Hematopoietic multipotent progenitor cell (in vitro differentiated cells): ENCODE measurements at regions not wholly inside any gene's neighbourhood (a gene's known extent, or its start where the extent isn't known, plus 50 kb on each side); places are given as distances from the start of the nearest gene placed in this dataset.
"Not testable (repeated sequence)": the region's sequence is repeated elsewhere in the genome, so short reads cannot be mapped to it uniquely, and the experiment has no call there.

Experiments
- DNase-seq, 3 donors: peaks; one replicate each; pipeline ENCODE4 v3.0.0-alpha.2; 2011 to 2015; ENCODE audit warnings: low read depth in 2 of 3, low spot score in 2 of 3

GRCh38 chr11:110850846-110851245 lies 138.6 kb upstream of the ARHGAP20 start:
- DNase-seq, result no peak

GRCh38 chr11:110843053-110843452 lies 130.8 kb upstream of the ARHGAP20 start:
- DNase-seq, result not testable (repeated sequence)

GRCh38 chr11:110838808-110839207 lies 126.6 kb upstream of the ARHGAP20 start:
- DNase-seq, result no peak

- peak in 2 of 3 donors; percentile 16 to 45 for DNase-seq
Observed at GRCh38 chr11:110837603-110838002, 125.4 kb upstream of the ARHGAP20 start.

GRCh38 chr11:110835106-110835505 lies 122.9 kb upstream of the ARHGAP20 start:
- no peak for DNase-seq

GRCh38 chr11:110833033-110833484 lies 120.8 kb upstream of the ARHGAP20 start:
- no peak for DNase-seq

GRCh38 chr11:110832539-110832938 lies 120.3 kb upstream of the ARHGAP20 start:
- no peak for DNase-seq

- DNase-seq, result no peak
Observed at GRCh38 chr11:110832080-110832479, 119.8 kb upstream of the ARHGAP20 start.

GRCh38 chr11:110830747-110831146 lies 118.5 kb upstream of the ARHGAP20 start:
- DNase-seq, result no peak

GRCh38 chr11:110830344-110830743 lies 118.1 kb upstream of the ARHGAP20 start:
- no peak for DNase-seq

GRCh38 chr11:110829873-110830272 lies 117.6 kb upstream of the ARHGAP20 start:
- no peak for DNase-seq

- no peak for DNase-seq
Observed at GRCh38 chr11:110828086-110828485, 115.8 kb upstream of the ARHGAP20 start.

- no peak for DNase-seq
Observed at GRCh38 chr11:110827276-110827675, 115.0 kb upstream of the ARHGAP20 start.

- DNase-seq, result no peak
Observed at GRCh38 chr11:110824912-110825620, 112.8 kb upstream of the ARHGAP20 start.

GRCh38 chr11:110818032-110818687 lies 105.9 kb upstream of the ARHGAP20 start:
- DNase-seq, result peak in 1 of 3 donors; percentile 51

- DNase-seq, result no peak
Observed at GRCh38 chr11:110812086-110812733, 100.0 kb upstream of the ARHGAP20 start.

- peak in 1 of 3 donors; percentile 27 for DNase-seq
Observed at GRCh38 chr11:110809417-110810199, 97.4 kb upstream of the ARHGAP20 start.

- DNase-seq, result peak in 1 of 3 donors; percentile 31
Observed at GRCh38 chr11:110808248-110808647, 96.0 kb upstream of the ARHGAP20 start.

- no peak for DNase-seq
Observed at GRCh38 chr11:110807801-110808200, 95.6 kb upstream of the ARHGAP20 start.

GRCh38 chr11:110805756-110806155 lies 93.5 kb upstream of the ARHGAP20 start:
- no peak for DNase-seq

- no peak for DNase-seq
Observed at GRCh38 chr11:110802162-110802561, 89.9 kb upstream of the ARHGAP20 start.
